ENCODE measurements at regions not wholly inside any gene's neighbourhood (a gene's known extent, or its start where the extent isn't known, plus 50 kb on each side); places are given as distances from the start of the nearest gene placed in this dataset.

GRCh38 chrY:15650056-15650455 lies 1125.7 kb downstream of the NLGN4Y start:
- TF ChIP-seq EP300 (IDR thresholded peaks at IDR 0.05): no peak
- TF ChIP-seq RAD21 (conservative IDR thresholded peaks at IDR 0.05 in 1 of 2, IDR thresholded peaks at IDR 0.05 in 1 of 2): no peak
- no peak for TF ChIP-seq MAFK (IDR thresholded peaks at IDR 0.05; ENCODE audit: partially characterized antibody)
- no peak for TF ChIP-seq CTCF (IDR thresholded peaks at IDR 0.05)
- no peak for TF ChIP-seq NR3C1 (IDR thresholded peaks at IDR 0.05)

All from A549 (cell line).